Esophagus (tissue), 2 donors: ENCODE measurements at regions not wholly inside any gene's neighbourhood (a gene's known extent, or its start where the extent isn't known, plus 50 kb on each side); places are given as distances from the start of the nearest gene placed in this dataset.

ENCODE experiments used
- H3K27ac ChIP-seq, 2 donors: one replicate each; pipeline ENCODE4 v1.5.1; 2013; ENCODE audit warnings: low read depth in 2 of 2, mild to moderate bottlenecking in 2 of 2, inconsistent platforms in 1 of 2, low read length in 1 of 2, moderate library complexity in 1 of 2
- H3K27me3 ChIP-seq, 2 donors: one replicate each; pipeline ENCODE4 v1.6.1; 2013; ENCODE audit warnings: low read length in 2 of 2, control low read depth in 1 of 2, mild to moderate bottlenecking in 1 of 2; ENCODE audit not compliant: insufficient read depth in 2 of 2, control insufficient read depth in 1 of 2
- H3K36me3 ChIP-seq, 2 donors: one replicate each; pipeline ENCODE4 v1.6.1; 2013; ENCODE audit warnings: low read length in 1 of 2; ENCODE audit not compliant: control insufficient read depth in 2 of 2, insufficient read depth in 2 of 2
- H3K4me1 ChIP-seq, 2 donors: one replicate each; pipeline ENCODE4 v1.6.1; 2013; ENCODE audit warnings: low read length in 1 of 2; ENCODE audit not compliant: control insufficient read depth in 2 of 2, insufficient read depth in 2 of 2
- H3K4me3 ChIP-seq, 2 donors: one replicate each; pipeline ENCODE4 v1.5.1; 2013; ENCODE audit warnings: low read length in 2 of 2, mild to moderate bottlenecking in 2 of 2, low read depth in 1 of 2, moderate library complexity in 1 of 2
- H3K9me3 ChIP-seq, 2 donors: one replicate each; pipeline ENCODE4 v1.6.1; 2013; ENCODE audit warnings: mild to moderate bottlenecking in 2 of 2, low read depth in 1 of 2, low read length in 1 of 2, moderate library complexity in 1 of 2; ENCODE audit not compliant: control insufficient read depth in 2 of 2, insufficient read depth in 1 of 2
- WGBS, 2 donors: extraction: QIAGEN DNeasy Blood & Tissue Kit; methylation state at CpG; one replicate each; pipeline ENCODE4 v1.1.7; 2013; 5-methylcytosine and 5-hydroxymethylcytosine counted together
- donor health status: healthy with polysubstance abuse.
- donor health status: Bipolar disorder and iron deficiency.

- Histone ChIP-seq H3K27ac (peak overlapping the region; percentile 52 to 60), H3K4me3 (no peak overlapping the region), H3K9me3 (no peaks in the 10 kb centered on the region), H3K4me1 (peaks cover 26 to 40% of the 10 kb centered on the region in 2 donors), H3K27me3 (no peaks in the 10 kb centered on the region), H3K36me3 (peaks cover 10 to 32% of the 10 kb centered on the region in 2 donors)
- 55 to 70% methylated on average over 7 of the region's 7 CpGs for WGBS, 2 donors
Measured at GRCh38 chr17:77480199-77480508, 339.4 kb downstream of the SEC14L1 start.

DNA sequence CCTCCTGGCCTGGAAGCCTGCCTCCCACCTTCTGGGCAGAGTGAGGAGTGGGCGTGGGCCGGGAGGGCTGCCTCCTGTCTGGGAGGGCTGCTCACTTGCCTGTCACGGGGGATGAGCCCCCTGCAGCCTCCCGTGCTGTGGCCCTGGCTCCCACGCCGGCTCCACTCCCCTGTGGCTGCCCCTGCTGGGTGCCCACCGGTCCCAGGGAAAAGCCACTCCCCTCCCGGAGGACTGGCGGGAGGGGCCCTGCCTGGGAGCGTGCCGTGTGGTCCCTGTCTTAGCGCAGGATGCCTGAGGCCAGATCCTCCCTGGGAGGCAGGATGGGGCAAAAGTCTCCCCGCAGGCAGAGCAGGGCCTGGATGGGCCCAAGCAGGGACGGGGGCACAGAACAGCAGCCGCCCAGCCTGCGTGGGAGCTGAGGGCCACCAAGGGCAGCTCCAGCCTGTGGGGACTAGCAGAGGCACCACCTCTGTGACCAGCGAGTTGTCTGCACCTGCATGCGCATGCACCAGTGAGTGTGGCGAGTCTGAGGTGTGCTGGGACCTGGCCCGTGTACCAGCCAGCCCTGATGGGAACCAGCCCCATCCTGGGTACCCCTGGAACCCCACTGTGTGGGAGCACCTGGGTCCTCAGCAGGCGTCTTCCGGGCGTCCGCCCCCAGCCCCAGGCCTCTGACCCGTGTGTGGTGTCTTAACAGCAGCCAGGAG lies 339.9 kb downstream of the SEC14L1 start:
- WGBS, 2 donors, result 51 to 69% methylated on average over 25 of the region's 25 CpGs
- Histone ChIP-seq H3K36me3 (peaks cover 10 to 33% of the 10 kb centered on the region in 2 donors), H3K4me3 (no peak overlapping the region), H3K4me1 (peaks cover 22 to 35% of the 10 kb centered on the region in 2 donors), H3K27ac (peak overlapping the region; percentile 52 to 60), H3K27me3 (no peaks in the 10 kb centered on the region), H3K9me3 (no peaks in the 10 kb centered on the region)

- H3K9me3 ChIP-seq, result no peaks in the 10 kb centered on the region
- H3K4me3 ChIP-seq, result no peak overlapping the region
- H3K27ac ChIP-seq, result no peak overlapping the region
- 85 to 88% methylated on average over 35 of the region's 35 CpGs for WGBS, 2 donors
- peaks cover 14 to 25% of the 10 kb centered on the region in 2 donors for H3K4me1 ChIP-seq
- H3K36me3 ChIP-seq, result peaks cover 10 to 36% of the 10 kb centered on the region in 2 donors
- H3K27me3 ChIP-seq, result no peaks in the 10 kb centered on the region
Measured at GRCh38 chr17:77481476-77482374, 341.0 kb downstream of the SEC14L1 start.

- no peaks in the 10 kb centered on the region for H3K9me3 ChIP-seq
- H3K4me1 ChIP-seq, result peaks cover 12 to 25% of the 10 kb centered on the region in 2 donors
- peaks cover 10 to 41% of the 10 kb centered on the region in 2 donors for H3K36me3 ChIP-seq
- H3K27ac ChIP-seq, result no peak overlapping the region
- H3K4me3 ChIP-seq, result no peak overlapping the region
- WGBS, 2 donors, result 79 to 87% methylated on average over 25 of the region's 25 CpGs
- no peaks in the 10 kb centered on the region for H3K27me3 ChIP-seq
Measured at GRCh38 chr17:77482375-77483127, 341.8 kb downstream of the SEC14L1 start.

DNA sequence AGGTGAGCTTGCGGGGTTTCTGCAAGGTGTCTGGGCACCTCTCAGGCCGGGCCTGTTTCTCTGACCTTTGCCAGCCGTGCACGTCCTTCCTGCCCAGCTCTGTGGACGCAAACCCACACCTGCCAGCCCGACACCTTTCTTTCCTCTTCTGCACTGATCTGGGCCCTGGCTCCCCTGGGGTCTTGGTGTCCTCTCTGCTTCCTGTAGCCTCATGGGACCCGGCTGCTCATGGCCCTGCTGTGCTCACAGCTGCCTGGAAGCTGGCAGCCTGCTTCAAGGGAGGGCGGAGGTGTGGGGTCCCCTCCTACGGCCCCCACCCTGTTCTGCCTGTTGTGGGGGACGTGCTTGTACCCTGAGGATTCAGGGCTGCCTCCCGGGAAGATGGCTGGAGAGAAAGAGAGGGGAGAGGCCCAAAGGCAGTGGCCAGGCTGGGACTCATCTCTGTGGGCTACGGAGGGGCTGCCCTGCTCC lies 342.4 kb downstream of the SEC14L1 start:
- H3K9me3 ChIP-seq, result no peaks in the 10 kb centered on the region
- peaks cover 14 to 46% of the 10 kb centered on the region in 2 donors for H3K36me3 ChIP-seq
- no peak overlapping the region for H3K27ac ChIP-seq
- no peaks in the 10 kb centered on the region for H3K27me3 ChIP-seq
- no peak overlapping the region for H3K4me3 ChIP-seq
- 93% methylated on average over 12 of the region's 12 CpGs for WGBS, 2 donors
- H3K4me1 ChIP-seq, result peaks cover 9 to 22% of the 10 kb centered on the region in 2 donors

- Histone ChIP-seq H3K27ac (no peak overlapping the region), H3K27me3 (no peaks in the 10 kb centered on the region), H3K4me1 (peaks cover 8 to 21% of the 10 kb centered on the region in 2 donors), H3K4me3 (no peak overlapping the region), H3K9me3 (no peaks in the 10 kb centered on the region), H3K36me3 (peaks cover 15 to 56% of the 10 kb centered on the region in 2 donors)
- 96 to 97% methylated on average over 3 of the region's 3 CpGs for WGBS, 2 donors
Measured at GRCh38 chr17:77484111-77484510, 343.3 kb downstream of the SEC14L1 start.

DNA sequence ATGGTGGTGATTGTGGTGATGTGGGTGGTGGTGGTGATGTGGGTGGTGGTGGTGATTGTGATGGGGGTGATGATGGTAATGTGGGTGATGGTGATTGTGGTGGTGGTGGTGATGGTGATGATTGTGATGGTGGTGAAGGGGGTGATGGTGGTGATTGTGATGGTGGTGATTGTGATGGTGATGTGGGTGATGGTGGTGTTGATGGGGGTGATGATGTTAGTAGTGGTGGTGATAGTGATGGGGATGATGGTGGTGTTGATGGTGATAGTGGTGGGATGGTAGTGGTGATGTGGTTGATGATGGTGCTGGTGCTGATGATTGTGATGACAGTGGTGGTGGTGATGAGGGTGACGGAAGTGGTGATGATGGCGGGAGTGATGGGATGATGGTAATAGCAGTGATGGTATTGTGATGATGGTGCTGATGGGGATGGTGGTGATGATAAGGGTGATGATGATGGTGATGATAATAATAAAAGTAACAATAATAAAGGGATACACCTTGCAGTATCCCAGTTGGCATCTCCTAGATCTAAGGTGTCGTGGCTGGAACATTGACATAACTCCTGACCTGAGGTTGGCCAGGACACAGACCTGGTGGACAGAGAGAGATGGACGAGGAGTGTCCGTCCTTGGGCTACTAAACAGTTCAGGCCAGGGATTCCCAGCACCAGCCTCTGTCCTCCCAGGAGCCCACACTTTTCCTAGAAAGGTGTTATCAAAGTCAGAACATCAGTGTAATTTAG lies 344.5 kb downstream of the SEC14L1 start:
- Histone ChIP-seq H3K27ac (no peak overlapping the region), H3K9me3 (no peaks in the 10 kb centered on the region), H3K27me3 (no peaks in the 10 kb centered on the region), H3K4me1 (peaks cover 4 to 17% of the 10 kb centered on the region in 2 donors), H3K4me3 (no peak overlapping the region), H3K36me3 (peaks cover 15 to 64% of the 10 kb centered on the region in 2 donors)
- WGBS, 2 donors, result 93% methylated on average over 5 of the region's 5 CpGs

GRCh38 chr17:77487211-77487629 lies 346.5 kb downstream of the SEC14L1 start:
- no peaks in the 10 kb centered on the region for H3K9me3 ChIP-seq
- 84 to 91% methylated on average over 17 of the region's 17 CpGs for WGBS, 2 donors
- H3K4me3 ChIP-seq, result no peak overlapping the region
- peaks cover 10 to 64% of the 10 kb centered on the region in 2 donors for H3K36me3 ChIP-seq
- peaks cover 3 to 9% of the 10 kb centered on the region in 2 donors for H3K4me1 ChIP-seq
- H3K27me3 ChIP-seq, result no peaks in the 10 kb centered on the region
- H3K27ac ChIP-seq, result no peak overlapping the region
